ENCODE measurements at regions not wholly inside any gene's neighbourhood (a gene's known extent, or its start where the extent isn't known, plus 50 kb on each side); places are given as distances from the start of the nearest gene placed in this dataset.

DNA sequence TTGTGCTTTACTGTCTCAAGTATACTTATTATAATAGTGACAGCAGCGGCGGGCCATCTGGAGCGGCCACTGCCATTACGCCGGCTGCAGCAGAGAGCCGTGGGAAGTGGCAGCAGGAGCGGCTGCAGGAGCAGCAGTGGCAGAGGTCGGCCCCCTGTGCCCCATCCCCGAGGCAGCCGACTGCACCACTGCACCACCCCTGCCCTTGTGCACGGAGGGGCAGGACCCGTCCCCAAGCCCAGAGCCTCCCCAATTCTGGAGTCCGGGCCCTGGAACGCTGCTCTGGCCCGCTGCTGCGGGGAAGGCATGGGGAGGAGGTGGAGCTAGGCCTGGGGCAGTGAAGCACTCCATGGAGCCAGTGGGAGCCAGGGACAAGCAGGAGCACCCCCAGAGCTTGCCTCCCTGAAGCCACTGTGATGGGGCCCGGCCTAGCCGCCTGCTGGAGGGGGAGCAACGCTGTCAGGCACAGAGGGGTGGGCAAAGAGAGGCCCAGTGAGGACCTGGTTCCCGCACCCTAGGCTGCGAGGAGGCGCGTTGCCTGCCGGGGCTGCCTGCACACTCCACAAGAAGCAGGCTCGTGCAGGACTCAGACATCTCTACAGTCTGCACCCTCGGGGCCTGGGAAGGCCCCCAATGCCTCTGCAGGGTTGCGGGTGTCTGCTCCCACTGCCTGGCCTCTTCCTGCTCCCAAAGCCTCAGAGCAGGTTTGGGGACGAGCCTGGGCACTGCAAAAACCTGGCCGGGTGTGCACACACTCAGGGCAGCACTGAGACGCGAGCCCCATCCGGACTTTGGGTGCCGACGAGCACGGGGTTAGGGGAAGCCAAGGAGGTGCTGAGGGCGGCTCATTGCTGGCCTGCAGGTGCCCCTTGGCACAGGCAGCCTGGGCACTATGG, 74.2 kb upstream of the RASSF8 start:
- TF ChIP-seq, protein P1, sequence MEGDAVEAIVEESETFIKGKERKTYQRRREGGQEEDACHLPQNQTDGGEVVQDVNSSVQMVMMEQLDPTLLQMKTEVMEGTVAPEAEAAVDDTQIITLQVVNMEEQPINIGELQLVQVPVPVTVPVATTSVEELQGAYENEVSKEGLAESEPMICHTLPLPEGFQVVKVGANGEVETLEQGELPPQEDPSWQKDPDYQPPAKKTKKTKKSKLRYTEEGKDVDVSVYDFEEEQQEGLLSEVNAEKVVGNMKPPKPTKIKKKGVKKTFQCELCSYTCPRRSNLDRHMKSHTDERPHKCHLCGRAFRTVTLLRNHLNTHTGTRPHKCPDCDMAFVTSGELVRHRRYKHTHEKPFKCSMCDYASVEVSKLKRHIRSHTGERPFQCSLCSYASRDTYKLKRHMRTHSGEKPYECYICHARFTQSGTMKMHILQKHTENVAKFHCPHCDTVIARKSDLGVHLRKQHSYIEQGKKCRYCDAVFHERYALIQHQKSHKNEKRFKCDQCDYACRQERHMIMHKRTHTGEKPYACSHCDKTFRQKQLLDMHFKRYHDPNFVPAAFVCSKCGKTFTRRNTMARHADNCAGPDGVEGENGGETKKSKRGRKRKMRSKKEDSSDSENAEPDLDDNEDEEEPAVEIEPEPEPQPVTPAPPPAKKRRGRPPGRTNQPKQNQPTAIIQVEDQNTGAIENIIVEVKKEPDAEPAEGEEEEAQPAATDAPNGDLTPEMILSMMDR (optimal IDR thresholded peaks at IDR 0.05 in 1 of 3, IDR thresholded peaks at IDR 0.05 in 1 of 3, conservative IDR thresholded peaks at IDR 0.05 in 1 of 3; ENCODE audit: extremely low read depth in 1 of 3, insufficient read depth in 2 of 3, low read length in 3 of 3): no peak
- no peak for TF ChIP-seq EZH2 (IDR thresholded peaks at IDR 0.05; ENCODE audit: low read length)
